Adrenal gland (tissue), 5 donors: ENCODE measurements at regions not wholly inside any gene's neighbourhood (a gene's known extent, or its start where the extent isn't known, plus 50 kb on each side); places are given as distances from the start of the nearest gene placed in this dataset.

ENCODE experiments used
- CTCF ChIP-seq, 6 experiments: fragments of 450-650 bp in 4 of 6; fragments of 200-600 bp in 2 of 6; sonication (generic) in 1 of 6; IDR thresholded peaks; 1 replicate in 5 of 6; 2 replicates in 1 of 6; pipeline versions ENCODE4 v1.5.1 to v1.8.0; 2016 to 2021; ENCODE audit warnings: antibody characterized with exemption in 6 of 6, mild to moderate bottlenecking in 2 of 6, moderate library complexity in 1 of 6
- POLR2A ChIP-seq, 2 donors: fragments of 450-650 bp; IDR thresholded peaks; one replicate each; pipeline ENCODE4 v1.6.1; 2017; ENCODE audit warnings: antibody characterized with exemption in 2 of 2, mild to moderate bottlenecking in 2 of 2, moderate library complexity in 1 of 2
- donor health status: DM: no; HTN: no; CAD: no.

GRCh38 chr6:15761045-15761502 lies 98.2 kb upstream of the DTNBP1 start:
- TF ChIP-seq CTCF (IDR thresholded peaks at IDR 0.05) (no peak), POLR2A (IDR thresholded peaks at IDR 0.05) (no peak)
